ENCODE measurements at regions not wholly inside any gene's neighbourhood (a gene's known extent, or its start where the extent isn't known, plus 50 kb on each side); places are given as distances from the start of the nearest gene placed in this dataset.

DNA sequence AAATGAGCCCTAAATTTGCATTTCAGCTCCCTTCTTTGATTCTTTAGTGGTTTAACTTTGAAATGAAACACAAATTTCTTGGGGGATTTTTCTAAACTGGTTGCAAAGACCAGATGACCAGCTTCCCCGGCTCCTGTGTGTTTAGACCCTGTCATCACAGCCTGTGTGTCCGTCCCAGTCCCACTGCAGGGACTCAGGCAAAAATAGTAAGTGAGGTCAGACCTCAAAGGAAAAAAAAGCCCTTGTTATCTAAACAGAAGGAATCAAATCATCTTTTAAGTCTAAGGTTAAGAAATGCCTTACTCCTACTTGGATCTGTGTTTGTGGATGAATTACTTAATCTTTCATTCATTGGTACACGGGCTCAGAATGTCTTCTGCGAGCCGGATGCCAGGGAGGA is 423.7 kb downstream of the LPIN1 start:
- TF ChIP-seq, protein P1, sequence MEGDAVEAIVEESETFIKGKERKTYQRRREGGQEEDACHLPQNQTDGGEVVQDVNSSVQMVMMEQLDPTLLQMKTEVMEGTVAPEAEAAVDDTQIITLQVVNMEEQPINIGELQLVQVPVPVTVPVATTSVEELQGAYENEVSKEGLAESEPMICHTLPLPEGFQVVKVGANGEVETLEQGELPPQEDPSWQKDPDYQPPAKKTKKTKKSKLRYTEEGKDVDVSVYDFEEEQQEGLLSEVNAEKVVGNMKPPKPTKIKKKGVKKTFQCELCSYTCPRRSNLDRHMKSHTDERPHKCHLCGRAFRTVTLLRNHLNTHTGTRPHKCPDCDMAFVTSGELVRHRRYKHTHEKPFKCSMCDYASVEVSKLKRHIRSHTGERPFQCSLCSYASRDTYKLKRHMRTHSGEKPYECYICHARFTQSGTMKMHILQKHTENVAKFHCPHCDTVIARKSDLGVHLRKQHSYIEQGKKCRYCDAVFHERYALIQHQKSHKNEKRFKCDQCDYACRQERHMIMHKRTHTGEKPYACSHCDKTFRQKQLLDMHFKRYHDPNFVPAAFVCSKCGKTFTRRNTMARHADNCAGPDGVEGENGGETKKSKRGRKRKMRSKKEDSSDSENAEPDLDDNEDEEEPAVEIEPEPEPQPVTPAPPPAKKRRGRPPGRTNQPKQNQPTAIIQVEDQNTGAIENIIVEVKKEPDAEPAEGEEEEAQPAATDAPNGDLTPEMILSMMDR (IDR thresholded peaks at IDR 0.05; ENCODE audit: low read depth, low read length): no peak
- no peaks in the 10 kb centered on the region for H3K36me3 ChIP-seq
- no peaks in the 10 kb centered on the region for H3K9me3 ChIP-seq
- H3K4me3 ChIP-seq (ENCODE audit: low read depth, low read length): no peak overlapping the region
- no peaks in the 10 kb centered on the region for H3K27me3 ChIP-seq
- peaks cover 26% of the 10 kb centered on the region for H3K4me1 ChIP-seq
- no peak for DNase-seq

DNA sequence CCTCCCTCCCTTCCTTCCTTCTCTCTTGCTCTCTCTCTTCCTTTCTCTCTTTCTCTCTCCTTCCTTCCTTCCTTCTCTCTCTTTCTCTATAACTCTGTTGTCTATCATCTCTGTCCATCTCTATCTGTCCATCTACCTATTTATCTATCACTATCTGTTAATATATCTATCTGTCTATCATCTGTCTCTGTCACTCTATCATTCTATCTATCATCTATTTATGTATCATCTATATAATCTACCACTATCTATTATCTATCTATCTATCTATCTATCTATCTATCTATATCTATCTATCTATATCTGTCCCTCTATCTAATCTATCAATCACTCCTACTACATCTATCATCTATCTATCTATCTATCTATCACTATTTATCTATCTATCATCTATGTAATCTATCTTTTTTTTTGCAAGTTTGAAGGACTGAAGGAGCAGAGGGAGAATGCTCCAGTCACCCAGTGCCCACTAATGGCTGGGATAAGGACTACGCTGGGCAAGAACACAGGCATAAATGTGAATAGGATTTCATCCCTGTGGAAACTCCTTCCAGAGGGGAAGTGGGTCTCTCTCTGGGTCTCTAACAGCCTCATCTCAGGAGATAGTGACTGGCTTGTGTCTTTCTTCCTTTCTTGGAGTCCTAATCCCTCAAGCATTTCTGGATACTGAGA is 427.0 kb downstream of the LPIN1 start:
- no peak for DNase-seq

DNA sequence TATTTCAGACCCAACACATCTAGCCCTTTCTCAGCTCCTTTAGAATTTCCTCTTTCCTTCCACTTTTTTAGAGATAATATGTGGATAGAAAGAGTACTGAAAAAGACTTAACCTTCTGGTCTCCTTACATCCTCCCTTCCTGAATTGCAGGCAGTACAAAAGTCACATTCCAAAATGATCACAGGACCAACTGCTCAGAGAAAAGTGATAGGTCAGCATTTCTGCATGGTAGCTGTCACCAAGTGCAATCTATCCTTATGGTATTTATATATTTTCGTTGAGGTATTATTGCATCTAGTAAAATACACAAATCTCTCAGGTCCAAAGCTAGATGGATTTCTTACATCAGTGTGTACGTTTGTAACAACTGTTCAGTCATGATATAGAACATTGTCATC is 427.5 kb downstream of the LPIN1 start:
- Histone ChIP-seq H3K36me3 (no peaks in the 10 kb centered on the region), H3K9me3 (no peaks in the 10 kb centered on the region), H3K4me3 (ENCODE audit: low read depth, low read length) (no peak overlapping the region), H3K4me1 (peaks cover 35% of the 10 kb centered on the region), H3K27me3 (no peaks in the 10 kb centered on the region)
- DNase-seq: no peak
- TF ChIP-seq, protein P1 (IDR thresholded peaks at IDR 0.05; ENCODE audit: low read depth, low read length): no peak

More for the DNA sequence above, 427.0 kb downstream of the LPIN1 start:
- H3K4me3 ChIP-seq (ENCODE audit: low read depth, low read length): no peak overlapping the region
- no peaks in the 10 kb centered on the region for H3K27me3 ChIP-seq
- H3K4me1 ChIP-seq: peaks cover 39% of the 10 kb centered on the region
- H3K9me3 ChIP-seq: no peaks in the 10 kb centered on the region
- no peaks in the 10 kb centered on the region for H3K36me3 ChIP-seq
- TF ChIP-seq, protein P1 (IDR thresholded peaks at IDR 0.05; ENCODE audit: low read depth, low read length): peak; percentile 47

DNA sequence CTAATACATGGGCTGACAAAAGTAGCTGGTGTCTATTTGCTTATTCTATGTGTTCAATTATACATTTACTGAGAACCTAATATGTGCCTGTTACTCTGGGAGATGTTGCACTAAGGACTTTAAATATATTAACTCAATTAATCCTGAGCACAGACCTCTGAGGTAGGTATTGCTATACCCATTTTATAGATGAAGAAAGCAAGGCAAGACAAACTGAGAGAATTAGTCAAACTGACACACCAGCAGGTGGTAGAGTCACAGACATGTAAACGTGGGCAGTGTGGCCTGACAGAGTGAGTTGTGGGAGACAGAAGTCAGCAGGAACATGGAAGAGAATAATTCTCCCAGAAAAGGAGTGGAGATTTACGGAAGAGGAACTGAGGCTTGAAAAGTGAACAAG is 428.9 kb downstream of the LPIN1 start:
- Histone ChIP-seq H3K27me3 (no peaks in the 10 kb centered on the region), H3K36me3 (no peaks in the 10 kb centered on the region), H3K4me1 (peaks cover 34% of the 10 kb centered on the region), H3K4me3 (ENCODE audit: low read depth, low read length) (no peak overlapping the region), H3K9me3 (no peaks in the 10 kb centered on the region)
- TF ChIP-seq, protein P1 (IDR thresholded peaks at IDR 0.05; ENCODE audit: low read depth, low read length): no peak
- no peak for DNase-seq

DNA sequence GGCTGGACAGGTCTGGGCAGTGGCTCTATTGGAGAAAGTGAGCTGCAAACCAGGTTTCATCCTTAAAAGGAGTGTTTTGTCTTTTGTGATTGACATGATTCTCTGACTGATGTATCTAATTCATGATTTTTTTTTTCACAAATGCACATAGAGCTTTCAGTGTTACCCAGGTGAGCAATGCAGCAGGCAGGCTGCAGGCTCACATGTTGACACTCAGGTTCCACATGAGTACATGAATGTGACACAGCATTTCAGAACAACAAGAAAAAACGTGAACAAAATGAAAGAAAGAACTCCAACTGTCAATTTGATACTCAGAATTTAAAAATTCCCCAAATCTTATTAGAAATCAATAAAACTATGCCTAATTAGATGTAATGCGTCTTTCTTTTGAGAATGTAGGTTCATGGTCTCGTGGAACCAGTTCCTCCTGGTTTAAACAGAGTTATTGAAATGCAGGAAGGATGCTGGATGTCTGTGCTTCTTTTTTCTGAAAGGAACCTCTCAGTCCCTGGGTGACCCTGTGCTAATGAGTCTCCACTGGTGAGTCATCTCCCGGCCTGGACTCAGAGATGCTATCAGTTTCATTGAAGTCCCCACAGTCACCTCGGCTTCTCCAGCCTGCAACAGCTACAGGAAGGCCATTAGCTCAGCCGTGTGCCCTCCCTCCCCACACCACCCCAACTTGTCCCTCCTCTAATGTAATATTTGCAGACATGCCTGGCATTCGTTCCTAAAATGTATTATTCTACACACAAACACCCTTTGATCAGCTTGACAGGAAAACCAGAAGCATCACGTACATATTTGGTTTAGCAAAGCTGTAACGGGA is 430.4 kb downstream of the LPIN1 start:
- Histone ChIP-seq H3K27me3 (no peaks in the 10 kb centered on the region), H3K4me3 (ENCODE audit: low read depth, low read length) (peak overlapping the region; percentile 18), H3K9me3 (no peaks in the 10 kb centered on the region), H3K36me3 (no peaks in the 10 kb centered on the region), H3K4me1 (peaks cover 34% of the 10 kb centered on the region)
- peak; percentile 92 for DNase-seq
- TF ChIP-seq, protein P1 (IDR thresholded peaks at IDR 0.05; ENCODE audit: low read depth, low read length): no peak

All from BE2C (cell line).